ENCODE measurements at regions not wholly inside any gene's neighbourhood (a gene's known extent, or its start where the extent isn't known, plus 50 kb on each side); places are given as distances from the start of the nearest gene placed in this dataset.
A peak's percentile ranks its signal among the peaks of the same experiment; 100 is the strongest.
"Not testable (repeated sequence)": the region's sequence is repeated elsewhere in the genome, so short reads cannot be mapped to it uniquely, and the experiment has no call there.

DNA sequence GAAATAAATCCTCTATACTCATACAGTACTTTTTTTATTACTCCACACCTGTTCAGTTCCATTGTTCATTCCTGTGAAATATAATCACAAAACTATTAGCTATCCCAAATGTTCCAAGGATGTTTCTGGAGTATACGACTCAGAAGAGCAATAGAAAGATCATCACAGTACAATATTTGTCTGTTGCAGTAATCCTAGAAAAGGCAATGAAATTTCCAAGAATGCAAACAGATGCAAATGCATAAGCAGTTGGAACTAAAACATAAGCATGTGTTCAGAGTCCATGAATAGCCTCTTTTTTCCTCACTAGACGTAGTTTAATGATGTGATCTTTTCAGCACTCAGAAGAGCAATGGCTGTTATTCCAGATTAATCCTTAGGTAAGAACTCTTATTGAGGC is 55.2 kb downstream of the RTL3 start:
- DNase-seq (ENCODE audit: low spot score): no peak
- intact Hi-C loops (cut with DNase I): no loop called here
- no peak for ATAC-seq

GRCh38 chrX:78595901-78596502 is 63.1 kb downstream of the RTL3 start:
- ATAC-seq: peak; percentile 49
- intact Hi-C loops (cut with DNase I): no loop called here
- no peak for DNase-seq (ENCODE audit: low spot score)

GRCh38 chrX:78593701-78594100 is 65.4 kb downstream of the RTL3 start:
- DNase-seq (ENCODE audit: low spot score) (no peak), ATAC-seq (no peak)
- intact Hi-C loops (cut with DNase I): no loop called here

- intact Hi-C loops (cut with DNase I): no loop called here
- no peak for ATAC-seq
- no peak for DNase-seq (ENCODE audit: low spot score)
Measured at GRCh38 chrX:78592030-78592429, 67.1 kb downstream of the RTL3 start.

DNA sequence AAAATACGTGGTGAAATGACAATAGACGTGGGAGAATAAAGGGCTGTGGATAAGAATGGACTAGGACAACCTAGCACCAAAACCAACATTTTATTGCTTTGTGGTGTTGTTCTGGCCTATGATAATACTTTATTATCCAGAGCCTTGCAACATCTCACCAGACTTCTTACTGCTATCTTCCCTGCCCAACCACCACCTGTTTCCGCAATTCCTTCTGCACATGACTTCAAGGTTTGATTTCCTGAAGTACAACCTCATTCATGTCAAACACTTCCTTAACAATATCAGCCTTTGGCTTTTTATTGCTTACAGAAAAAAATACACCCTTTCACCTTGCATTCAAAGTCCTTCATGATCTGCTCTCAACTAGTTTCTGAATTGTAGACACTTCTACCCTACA is 84.8 kb downstream of the RTL3 start:
- ATAC-seq (no peak), DNase-seq (ENCODE audit: low spot score) (no peak)
- intact Hi-C loops (cut with DNase I): no loop called here

DNA sequence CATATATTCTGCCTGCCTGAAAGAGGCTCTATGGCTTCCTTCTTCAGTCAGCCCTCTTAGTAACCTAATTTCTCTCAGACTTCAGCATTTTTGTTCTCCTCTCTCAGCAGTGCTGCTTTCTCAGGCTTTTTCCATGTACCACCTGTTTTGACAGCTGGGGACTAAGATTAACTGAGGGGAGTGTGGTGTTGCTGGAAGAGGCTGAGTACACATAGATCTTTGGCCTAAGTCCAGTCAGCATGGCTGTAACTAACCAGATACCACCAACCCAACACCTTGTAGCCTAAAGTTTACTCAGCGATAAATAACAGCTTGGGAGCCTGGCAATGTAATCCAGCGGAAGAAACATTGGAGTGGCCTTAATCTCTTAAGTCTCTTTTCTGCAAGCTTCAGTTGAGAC is 85.5 kb downstream of the RTL3 start:
- DNase-seq (ENCODE audit: low spot score): no peak
- no peak for ATAC-seq
- intact Hi-C loops (cut with DNase I): no loop called here

DNA sequence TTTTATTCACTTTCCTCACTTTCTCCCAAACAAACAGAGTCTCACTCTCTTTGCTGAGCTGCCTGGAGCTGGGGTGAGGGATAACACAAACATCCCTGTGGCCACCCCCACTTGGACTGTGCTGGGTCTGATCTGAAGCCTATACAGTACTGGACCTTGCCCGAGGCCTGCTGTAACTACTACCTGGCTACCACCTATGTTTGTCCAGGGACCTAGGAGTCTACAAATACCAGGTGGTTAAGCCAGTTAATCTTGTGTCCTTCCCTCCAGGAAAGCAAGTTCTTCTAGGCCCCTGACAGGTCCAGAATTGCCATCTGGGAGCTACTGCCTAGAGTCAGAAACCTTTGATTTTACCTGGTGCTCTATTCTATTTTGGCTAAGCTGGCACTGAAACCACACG is 87.3 kb downstream of the RTL3 start:
- DNase-seq (ENCODE audit: low spot score): no peak
- intact Hi-C loops (cut with DNase I): no loop called here
- no peak for ATAC-seq

GRCh38 chrX:78555401-78555980 is 103.6 kb downstream of the RTL3 start:
- intact Hi-C loops (cut with DNase I): no loop called here
- no peak for DNase-seq (ENCODE audit: low spot score)
- no peak for ATAC-seq

DNA sequence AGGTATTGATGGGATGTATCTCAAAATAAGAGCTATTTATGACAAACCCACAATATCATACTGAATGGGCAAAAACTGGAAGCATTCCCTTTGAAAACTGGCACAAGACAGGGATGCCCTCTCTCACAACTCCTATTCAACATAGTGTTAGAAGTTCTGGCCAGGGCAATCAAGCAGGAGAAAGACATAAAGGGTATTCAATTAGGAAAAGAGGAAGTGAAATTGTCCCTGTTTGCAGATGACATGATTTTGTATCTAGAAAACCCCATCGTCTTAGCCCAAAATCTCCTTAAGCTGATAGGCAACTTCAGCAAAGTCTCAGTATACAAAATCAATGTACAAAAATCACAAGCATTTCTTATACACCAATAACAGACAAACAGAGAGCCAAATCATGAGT is 106.5 kb downstream of the RTL3 start:
- intact Hi-C loops (cut with DNase I); DNase-seq (ENCODE audit: low spot score); ATAC-seq: not testable (repeated sequence)

DNA sequence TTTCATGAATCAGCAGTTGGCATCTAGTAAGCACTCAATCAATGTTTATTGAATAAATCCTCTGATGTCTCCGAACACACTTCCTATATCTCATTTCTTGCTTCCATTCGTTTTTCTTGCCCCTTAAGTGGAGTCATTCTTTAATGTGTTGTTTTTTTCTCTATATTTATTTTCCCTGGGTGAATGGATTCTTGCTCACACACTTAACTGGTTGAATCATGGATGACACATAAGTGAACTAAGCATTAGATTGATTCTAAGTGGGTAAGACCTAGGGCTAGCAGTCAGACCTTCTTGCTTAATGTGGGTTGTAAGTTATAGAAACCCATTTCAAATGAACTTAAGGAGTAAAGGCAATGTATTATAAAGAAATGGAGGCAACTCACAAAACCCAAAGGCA is 111.1 kb downstream of the RTL3 start:
- ATAC-seq (no peak), DNase-seq (ENCODE audit: low spot score) (no peak)
- intact Hi-C loops (cut with DNase I): no loop called here

DNA sequence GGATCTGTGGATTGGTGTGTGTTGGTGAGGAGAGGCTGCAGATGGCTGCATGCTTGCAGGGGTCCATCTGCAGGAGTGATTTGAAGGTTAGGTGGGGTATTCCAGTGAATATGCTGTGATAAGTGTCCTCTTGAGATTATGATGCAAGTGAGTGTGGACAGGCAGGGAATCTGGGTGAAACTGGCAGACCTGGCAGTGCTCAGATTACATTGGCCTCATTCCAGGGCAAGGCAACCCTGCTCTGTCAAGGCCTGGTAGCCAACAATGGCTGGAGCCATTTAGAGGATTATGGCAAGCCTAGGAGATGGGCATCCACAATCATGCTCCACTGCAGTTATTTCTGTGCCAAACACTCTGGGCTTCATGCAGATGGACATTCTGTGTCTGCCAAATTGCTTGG is 113.9 kb downstream of the RTL3 start:
- ATAC-seq (no peak), DNase-seq (ENCODE audit: low spot score) (no peak)
- intact Hi-C loops (cut with DNase I): no loop called here

GRCh38 chrX:78543281-78543680 is 115.8 kb downstream of the RTL3 start:
- intact Hi-C loops (cut with DNase I): no loop called here
- no peak for DNase-seq (ENCODE audit: low spot score)
- no peak for ATAC-seq

DNA sequence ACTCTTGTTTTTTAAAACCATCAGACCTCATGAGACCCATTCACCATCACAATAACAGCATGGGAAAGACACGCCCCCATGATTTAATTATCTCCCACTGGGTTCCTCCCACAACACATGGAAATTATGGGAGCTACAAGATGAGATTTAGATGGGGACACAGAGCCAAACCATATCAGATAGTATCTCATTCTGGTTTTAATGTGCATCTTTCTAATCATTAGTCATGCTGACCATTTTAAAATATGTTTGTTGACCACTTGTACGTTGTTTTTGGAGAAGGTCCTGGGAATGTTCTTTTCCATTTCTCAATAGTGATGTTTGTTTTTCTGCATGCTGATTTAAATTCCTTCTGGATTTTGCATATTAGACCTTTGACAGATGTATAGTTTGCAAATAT is 119.0 kb downstream of the RTL3 start:
- ATAC-seq (no peak), DNase-seq (ENCODE audit: low spot score) (no peak)
- intact Hi-C loops (cut with DNase I): no loop called here

GRCh38 chrX:78534221-78534620 is 124.9 kb downstream of the RTL3 start:
- ATAC-seq (no peak), DNase-seq (ENCODE audit: low spot score) (no peak)
- intact Hi-C loops (cut with DNase I): no loop called here

- no peak for ATAC-seq
- intact Hi-C loops (cut with DNase I): no loop called here
- DNase-seq (ENCODE audit: low spot score): no peak
Measured at GRCh38 chrX:78532363-78532762, 126.8 kb downstream of the RTL3 start.

DNA sequence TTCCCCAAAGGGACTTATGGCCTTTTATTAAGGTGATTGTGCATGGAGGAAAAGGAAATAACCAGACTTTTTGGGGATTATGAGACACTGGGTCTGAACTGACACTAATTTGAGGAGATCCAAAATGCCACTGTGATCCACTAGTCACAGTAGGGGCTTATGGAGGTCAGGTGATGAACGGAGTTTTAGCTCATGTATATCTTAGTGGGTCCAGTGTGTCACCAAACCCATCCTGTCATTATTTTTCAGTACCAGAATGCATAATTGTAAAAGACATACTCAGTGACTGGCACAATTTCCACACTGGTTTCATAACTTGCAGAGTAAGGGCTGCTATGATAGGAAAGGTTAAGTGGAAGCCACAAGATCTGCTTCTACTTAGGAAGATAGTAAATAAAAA is 131.3 kb downstream of the RTL3 start:
- ATAC-seq (no peak), DNase-seq (ENCODE audit: low spot score) (no peak)
- intact Hi-C loops (cut with DNase I): no loop called here

DNA sequence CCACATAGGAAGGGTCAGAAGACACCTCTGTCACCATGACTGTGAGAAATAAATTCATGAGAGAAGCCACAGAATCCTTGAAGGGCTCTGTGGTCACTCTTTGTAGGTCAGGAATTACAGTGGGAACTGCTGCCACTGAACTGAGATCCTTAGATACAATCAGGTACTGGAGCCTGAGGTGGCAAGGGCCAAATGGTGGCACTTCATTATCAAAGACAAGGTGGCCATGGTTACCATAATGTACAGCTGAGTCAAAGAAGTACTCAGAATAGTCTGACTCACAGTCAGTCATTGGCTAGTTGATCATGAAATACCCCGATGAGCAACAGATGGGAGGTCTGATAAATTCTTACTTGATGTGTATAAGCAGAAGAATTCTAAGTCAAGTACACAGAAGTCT is 131.9 kb downstream of the RTL3 start:
- intact Hi-C loops (cut with DNase I): no loop called here
- ATAC-seq: no peak
- DNase-seq (ENCODE audit: low spot score): no peak

DNA sequence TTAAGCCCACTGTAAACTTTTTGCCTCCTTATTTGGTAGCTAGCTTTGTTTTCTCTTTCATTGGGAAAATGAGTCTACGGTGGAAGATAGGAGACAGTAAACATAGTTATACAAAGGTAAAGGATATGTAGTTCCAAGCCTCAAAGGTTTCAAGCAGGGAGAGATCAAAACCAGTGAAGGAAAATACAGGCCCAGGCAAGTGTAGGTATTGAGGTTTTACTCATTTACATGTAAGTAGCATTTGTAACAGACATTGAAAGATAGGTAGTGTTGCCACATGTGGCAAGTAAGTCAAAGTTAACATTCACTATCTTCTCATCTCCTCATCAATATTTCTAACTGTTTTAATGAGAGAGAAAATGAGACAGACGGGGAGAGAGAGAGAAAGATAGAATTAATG is 136.5 kb downstream of the RTL3 start:
- no peak for ATAC-seq
- intact Hi-C loops (cut with DNase I): no loop called here
- DNase-seq (ENCODE audit: low spot score): no peak

GRCh38 chrX:78517124-78517523 is 142.0 kb downstream of the RTL3 start:
- DNase-seq (ENCODE audit: low spot score) (no peak), ATAC-seq (no peak)
- intact Hi-C loops (cut with DNase I): no loop called here

DNA sequence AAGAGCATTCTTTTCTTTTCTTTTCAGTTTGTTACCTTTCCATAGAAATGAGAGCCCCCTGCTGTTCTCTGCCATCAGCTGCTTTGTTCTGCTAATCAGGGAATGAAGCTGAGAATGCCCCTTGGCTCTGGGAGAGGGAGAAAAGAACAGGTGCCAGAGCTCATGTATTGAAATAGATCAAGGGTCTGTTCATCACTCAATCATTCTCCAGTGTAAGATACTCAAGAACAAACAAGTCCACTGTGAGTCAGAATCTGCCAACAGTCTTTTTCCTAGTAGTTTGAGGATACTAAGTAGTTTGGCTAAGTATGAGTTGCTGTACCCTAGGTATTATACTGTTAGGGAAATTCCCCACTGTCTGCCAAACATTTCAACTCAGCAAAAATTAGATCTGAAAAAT is 144.3 kb downstream of the RTL3 start:
- ATAC-seq (no peak), DNase-seq (ENCODE audit: low spot score) (no peak)
- intact Hi-C loops (cut with DNase I): no loop called here

- ATAC-seq (no peak), DNase-seq (ENCODE audit: low spot score) (no peak)
- intact Hi-C loops (cut with DNase I): no loop called here
Measured at GRCh38 chrX:78513971-78514738, 145.0 kb downstream of the RTL3 start.

All from sciatic nerve (tissue), 2 donors.